ENCODE measurements at regions not wholly inside any gene's neighbourhood (a gene's known extent, or its start where the extent isn't known, plus 50 kb on each side); places are given as distances from the start of the nearest gene placed in this dataset.
"Not testable (repeated sequence)": the region's sequence is repeated elsewhere in the genome, so short reads cannot be mapped to it uniquely, and the experiment has no call there.

DNA sequence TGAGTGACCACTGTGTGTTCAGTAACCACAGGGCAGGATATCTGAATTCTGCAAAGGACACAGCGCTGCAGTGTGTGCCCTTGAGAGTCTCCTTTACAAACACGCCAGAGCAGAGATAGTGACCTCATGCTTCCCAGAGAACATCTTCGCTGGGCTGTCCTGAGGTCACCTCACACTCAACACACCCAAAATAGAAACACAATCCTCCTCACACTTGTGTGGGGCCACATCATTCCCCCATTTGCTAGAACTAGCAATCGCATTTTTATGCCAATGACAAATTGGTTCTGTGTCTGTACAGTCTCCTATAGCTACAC is 140.1 kb upstream of the NRIP1 start:
- DNase-seq: no peak

DNA sequence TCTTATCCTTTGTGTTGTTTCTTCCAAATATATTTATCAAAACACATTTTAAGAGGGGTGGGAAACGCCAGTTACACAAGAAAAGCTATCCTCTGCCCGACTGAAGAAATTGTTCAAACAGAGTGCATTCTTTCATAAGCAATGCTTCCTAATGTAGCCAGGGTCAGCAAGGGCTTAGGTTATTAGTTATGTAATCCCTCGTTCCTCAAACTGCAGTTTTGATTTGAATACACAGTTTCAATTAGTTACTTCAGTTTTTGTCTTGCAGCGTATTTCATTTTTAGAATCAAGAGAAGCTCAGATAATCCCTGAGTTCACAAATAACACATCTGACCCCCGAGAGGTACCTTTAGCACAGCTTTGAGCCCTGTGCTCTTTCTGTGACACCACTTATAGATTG is 141.7 kb upstream of the NRIP1 start:
- no peak for DNase-seq

DNA sequence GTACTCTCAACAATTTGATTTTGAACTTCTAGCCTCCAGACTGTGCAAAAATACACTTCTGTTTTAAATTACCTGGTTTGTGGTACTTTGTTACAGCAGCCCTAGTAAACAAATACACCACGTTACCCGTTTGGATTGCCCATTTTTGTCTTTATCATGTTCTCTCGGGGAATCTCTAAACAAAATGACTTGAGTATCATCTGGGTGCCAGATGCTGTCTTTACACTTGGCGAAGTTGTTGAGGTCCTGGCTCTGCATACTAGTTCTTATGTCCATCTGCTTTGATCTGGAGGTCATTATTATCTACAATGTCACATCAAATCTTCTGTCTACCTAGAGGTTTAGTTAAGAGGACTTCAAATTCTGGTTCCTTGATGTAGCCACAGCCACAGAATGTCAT is 142.4 kb upstream of the NRIP1 start:
- no peak for DNase-seq

DNA sequence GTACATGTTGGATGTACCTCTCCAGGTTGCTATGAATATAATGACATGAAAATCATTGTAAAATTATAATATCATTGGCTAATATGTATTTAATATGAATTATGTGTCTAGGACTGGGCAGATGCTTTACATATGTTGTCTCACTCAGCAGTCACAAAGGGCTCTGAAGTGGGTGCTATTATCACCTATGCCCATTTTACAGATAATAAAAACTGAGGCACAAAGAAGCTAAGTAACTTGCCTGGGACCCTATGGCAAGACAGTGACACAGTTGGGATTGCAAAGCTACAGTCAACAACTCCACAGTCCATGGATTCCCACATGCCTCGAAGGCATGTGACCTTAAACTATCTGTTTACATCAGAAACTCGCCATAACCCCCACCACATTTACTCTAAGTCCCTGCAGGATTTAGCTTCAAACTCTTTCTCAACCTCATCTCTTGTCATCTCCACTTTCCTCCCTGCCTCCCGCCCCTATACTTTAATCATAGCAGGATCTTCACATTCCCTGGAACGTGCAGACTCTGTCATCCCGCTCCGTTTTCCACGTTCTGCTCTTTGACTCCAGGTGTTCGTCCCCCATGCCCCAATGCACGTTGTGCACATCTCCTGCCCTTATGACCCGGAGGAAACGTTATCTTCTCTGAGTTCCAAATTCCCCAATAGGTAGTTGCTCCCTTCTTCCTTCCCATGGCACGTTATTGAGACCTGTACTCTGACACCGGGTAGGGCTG is 143.0 kb upstream of the NRIP1 start:
- no peak for DNase-seq

DNA sequence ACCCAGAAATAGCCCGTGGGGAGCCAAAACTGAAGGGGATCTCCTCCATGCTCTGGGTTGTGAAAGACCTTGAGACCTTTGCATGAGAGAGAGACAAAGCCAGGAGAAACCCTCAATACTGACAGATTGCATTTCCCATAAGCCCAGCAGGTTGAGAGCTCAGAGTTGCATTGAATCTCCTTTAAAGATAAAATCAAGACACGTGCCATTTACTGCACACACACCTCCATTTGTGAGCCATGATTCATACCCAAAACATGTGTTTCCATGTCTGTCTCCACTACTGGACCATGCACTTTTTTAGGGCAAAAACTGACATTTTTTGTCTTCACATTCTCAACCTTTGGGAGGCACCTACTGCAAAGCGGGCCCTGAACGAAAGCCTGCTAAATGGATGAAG is 144.0 kb upstream of the NRIP1 start:
- no peak for DNase-seq

DNA sequence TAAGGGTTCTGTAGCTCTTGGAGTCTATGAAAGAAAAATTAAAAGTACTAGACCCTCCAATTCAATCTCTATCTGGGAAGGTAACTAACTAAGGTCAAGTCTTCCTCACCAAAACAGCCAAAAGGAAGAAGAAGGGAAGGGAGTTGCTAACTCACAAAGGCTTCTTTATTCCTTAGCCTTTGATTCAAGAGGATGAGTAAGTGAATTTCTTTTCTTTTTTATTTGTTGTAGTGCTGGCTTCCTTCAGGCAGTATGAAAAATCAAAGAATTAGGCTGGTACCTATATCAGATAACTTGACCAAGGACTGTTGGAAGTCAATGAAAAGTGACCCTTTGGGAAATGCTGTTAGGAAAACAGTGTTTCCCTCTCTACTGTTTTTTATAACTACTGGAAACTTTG is 144.4 kb upstream of the NRIP1 start:
- no peak for DNase-seq

DNA sequence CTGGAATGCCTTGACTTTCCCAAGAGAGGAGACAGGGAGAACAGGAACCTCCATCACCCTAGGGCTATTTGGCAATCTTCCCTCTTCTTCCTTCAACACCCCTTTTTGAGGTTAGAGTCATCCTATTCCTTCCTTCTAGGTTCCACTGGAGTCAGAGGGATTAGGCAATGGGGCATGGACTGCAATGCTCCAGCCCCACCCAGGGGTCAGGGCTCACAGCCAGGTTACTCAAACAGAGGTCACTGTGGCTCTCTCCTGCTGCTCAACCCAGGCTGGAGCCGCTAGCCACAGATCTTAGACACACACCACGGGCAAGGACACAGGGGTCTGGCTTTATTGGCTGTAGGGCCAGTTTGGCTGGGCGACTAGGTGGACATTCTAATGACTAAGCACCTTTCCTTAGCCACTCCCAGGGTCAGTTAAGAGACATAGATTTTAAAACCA is 145.5 kb upstream of the NRIP1 start:
- DNase-seq: peak; percentile 45

DNA sequence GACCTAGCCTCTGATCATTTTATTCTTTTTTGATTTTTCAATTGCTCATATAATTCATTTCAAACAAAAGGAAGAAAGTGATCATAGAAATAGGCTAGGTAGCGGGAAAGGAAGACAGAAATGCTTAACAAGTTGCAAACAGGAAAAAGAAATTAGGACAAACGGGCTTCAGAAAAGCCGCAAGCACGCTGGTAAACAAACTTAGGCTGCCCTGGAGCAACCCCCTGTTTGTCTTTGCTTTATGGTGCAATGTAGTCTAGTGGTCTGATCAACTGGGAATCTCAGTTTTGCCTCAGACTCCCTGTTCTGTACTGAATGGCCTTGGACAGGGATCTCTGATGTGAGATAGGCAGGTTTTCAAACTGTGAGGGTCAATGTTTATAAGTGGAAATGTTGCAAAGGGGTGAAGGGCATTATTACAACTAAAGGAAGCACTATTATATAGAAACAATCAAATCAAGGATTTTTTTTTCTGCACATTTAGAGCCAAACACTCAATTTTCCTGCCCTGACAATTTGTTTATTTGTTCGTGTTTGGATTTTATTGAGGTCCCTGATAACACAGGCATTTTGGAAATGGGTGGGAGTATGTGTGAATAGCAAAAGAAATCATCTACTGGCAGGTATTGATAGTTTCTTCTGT is 146.8 kb upstream of the NRIP1 start:
- DNase-seq: no peak

DNA sequence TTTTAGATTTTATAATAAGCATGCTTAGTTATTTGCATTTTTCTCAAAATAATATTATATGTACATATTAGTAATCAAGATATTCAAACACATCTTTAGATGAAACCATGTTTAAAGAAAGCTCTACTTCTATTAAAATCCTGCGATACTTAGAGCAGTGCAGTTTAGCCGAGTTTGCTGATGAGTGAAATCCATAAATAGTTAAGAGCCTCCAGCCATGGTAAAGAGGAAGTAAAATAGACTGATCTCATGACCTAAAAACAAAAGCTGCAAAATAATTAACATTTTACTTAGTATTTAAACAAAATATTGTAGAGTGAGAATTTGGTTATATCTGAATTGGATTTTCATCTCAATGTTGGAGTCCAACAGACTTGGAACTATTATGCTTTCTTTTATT is 147.4 kb upstream of the NRIP1 start:
- no peak for DNase-seq

DNA sequence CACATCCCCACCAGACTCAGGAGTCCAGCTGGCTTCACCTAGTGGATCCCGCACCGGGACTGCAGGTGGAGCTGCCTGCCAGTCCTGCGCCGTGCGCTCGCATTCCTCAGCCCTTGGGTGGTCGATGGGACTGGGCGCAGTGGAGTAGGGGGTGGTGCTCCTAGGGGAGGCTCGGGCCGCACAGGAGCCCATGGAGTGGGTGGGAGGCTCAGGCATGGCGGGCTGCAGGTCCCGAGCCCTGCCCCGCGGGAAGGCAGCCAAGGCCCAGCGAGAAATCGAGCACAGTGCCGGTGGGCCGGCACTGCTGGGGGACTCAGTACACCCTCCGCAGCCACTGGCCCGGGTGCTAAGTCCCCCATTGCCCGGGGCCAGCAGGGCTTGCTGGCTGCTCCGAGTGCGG is 153.7 kb upstream of the NRIP1 start:
- DNase-seq: not testable (repeated sequence)

DNA sequence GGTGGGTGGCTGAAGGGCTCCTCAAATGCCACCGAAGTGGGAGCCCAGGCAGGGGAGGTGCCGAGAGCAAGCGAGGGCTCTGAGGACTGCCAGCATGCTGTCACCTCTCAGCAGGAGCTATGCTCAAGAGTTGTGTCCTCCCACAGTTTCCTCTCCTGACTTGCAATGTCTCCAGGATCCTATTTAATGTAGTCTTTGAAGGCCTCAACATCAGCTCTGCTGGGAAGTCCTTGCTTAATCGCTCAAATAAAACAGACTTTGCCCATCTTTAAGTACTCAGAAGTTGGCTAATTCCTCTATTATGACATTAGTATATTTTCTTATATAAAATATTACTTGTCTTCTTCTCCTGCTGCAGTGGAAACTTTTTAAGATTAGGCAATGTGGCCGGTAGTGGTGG is 154.2 kb upstream of the NRIP1 start:
- no peak for DNase-seq

DNA sequence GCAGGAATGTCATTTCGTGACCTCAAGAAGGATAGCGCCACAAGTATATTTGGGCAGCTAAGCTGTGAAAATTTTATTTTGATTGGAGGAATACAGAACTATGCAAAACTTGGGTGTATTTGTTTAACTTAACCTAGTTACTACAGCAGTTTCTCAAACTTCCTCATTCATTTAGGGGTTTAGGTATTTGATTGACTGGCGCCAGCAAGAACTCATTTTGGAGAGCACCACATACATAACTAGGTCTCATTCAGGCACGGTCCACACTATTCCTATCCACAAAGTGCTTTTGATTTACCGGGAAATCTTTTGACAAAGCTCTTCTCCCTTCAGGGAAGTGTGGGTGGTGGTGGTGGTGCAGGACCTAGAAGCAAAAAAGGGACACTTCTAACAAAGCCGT is 155.1 kb upstream of the NRIP1 start:
- DNase-seq: no peak

DNA sequence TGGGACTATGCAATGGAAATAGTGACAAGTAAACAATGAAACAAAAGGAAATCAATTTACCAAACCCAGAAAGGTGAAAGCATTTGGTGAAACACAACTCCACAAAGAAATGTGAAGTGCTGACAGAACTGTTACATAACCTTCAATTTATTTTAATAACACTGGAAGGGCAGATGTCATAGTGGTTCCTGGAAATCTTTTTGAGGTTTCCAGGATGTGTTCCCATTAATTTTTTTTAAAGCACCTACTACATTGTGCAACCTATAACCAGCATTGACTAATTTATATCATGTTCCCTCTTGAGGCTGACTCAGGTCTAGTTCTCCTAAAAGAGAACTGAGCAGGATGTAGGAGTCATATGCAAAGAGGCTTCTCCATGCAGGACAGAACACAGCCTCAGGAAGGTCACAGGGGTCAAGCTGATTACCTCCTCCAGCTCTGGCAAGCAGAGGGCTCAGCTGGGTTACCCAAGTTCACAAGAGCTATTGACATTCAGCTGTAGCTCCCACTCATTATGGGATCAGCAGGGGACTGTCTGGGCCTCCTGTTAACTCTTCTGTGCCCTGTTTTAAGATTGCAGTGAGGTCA is 157.1 kb upstream of the NRIP1 start:
- DNase-seq: peak; percentile 65

DNA sequence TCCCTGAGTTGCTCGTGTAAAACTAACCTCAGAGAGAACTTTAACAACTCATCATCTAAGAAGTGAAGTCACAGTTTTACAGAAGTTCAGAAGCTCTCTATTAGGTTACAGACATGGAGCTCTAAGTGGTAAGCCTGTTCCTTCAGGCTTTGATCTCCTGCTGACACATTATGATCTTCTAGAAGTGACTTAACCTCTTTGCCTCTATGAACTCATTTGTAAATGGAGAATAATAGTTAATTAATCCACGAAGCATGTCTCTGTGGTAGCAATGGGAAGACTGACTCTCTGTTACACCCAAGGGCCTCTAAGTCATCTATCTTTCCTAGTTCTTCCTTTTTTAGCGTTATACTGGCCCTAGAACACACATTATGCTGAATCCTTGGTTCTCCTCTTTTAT is 157.9 kb upstream of the NRIP1 start:
- DNase-seq: no peak

DNA sequence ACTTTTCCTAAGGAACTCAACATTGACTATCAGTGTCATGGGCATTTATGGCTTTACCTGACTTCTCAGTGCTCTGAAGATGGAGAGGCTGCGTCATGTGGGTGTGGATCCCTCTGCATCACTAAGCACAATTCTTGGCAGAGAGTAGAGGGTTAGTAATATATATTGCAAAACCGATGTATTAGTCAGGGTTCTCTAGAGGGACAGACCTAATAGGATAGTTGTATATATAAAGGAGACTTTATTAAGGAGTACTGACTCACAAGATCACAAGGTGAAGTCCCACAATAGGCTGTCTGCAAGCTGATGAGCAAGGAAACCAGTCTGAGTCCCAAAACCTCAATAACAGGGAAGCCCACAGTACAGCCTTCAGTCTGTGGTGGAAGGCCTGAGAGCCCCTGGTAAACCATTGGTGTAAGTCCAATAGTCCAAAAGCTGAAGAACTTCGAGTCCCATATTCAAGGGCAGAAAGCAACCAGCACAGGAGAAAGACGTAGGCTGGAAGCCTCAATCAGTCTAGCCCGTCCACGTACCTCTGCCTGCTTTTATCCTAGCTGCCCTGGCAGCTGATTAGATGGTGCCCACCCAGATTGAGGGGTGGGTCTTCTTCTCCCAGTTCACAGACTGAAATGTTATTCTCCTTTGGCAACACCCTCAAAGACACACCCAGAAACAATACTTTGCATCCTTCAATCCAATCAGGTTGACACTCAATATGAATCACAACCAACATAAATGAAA is 159.7 kb upstream of the NRIP1 start:
- peak; percentile 43 for DNase-seq

DNA sequence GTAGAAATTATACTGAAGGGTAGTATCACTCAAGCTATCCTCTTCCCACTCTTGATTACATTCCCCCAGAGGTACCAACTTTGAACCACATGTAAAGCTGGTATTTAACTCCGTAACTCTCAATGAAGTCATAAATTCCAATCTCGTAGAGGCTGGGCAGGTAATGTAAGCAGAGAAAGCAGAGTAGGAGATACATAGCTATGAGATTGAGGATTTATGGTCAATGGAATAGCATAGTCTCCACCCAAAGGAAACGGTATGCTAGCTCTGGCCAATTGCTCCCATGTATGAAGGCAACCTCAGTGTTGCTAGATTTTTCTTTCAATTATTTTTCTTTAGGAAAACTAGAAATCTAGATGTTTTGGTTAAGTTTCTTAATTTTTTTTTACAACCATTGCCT is 163.1 kb upstream of the NRIP1 start:
- no peak for DNase-seq

DNA sequence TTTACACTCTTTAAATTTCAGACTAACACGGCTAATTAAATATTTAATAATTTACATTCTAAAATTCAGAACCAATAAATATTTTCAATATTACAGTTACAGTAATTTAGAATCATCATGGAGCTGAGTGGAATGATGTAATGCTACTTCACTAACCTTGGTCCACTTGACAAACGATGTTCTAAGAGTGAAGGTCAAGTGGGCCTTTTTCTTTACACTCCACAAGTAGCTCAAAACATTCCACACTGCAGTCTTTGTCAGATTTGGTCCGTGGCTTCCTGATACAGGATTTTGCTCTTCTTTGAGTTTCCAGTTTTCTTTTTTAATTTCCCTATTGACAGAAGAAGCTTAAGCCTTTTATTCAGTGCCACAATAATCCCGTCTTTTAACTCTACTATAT is 164.6 kb upstream of the NRIP1 start:
- DNase-seq: no peak

DNA sequence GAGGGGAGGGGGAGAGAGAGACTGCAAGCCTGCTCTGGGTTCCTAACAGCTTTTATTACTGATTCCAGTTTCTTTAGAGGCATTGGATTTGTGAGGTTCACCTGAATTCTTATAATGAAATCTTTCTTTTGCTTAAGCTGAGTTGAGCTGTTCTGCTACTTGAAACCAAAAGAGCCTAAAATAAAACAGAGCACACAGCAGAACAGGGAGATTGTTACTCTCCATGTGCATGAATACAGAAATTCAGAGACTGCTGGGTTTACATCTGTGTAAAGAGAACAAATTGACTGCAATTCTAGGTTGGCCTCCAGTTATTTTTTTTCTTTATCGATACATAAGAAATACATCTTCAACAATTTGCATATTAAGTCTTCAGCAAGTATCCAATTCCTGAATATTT is 168.8 kb upstream of the NRIP1 start:
- DNase-seq: no peak

DNA sequence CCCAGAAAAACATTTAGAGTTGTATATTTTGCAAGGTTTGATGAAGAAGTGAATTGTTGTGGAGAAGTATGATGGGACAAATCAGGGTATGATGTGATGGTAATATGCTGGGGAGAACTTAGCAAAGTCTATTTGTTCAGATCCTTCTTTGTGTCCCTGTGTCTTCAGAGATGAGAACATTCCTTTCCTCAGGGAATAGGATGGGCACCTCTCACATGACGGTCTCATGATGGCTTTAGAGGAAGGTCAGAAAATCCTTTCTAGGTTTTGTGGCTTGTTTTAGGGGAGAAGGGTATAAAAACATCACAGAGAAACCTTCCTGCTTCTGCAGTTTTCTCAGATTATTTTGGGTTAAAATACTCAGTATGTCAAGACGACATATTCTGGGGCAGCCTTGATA is 171.3 kb upstream of the NRIP1 start:
- DNase-seq: no peak

DNA sequence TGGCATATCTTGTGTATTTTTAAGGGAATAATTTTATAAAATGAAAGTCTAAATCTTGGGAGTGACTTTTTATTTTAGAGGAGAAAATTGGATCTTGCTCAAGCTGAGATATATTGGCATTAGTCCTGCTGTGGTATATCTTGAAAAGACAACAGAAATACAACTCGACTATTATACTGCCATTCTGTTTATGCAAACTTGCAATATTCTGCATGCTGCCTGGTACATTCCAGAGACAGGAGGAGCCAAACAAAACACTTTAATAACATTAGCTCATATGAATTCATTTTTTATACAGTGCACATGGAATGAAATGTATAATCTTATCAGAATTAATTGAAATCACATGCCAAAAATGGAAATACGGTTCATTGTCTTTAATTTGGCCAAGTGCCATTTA is 176.0 kb upstream of the NRIP1 start:
- DNase-seq: no peak

DNA sequence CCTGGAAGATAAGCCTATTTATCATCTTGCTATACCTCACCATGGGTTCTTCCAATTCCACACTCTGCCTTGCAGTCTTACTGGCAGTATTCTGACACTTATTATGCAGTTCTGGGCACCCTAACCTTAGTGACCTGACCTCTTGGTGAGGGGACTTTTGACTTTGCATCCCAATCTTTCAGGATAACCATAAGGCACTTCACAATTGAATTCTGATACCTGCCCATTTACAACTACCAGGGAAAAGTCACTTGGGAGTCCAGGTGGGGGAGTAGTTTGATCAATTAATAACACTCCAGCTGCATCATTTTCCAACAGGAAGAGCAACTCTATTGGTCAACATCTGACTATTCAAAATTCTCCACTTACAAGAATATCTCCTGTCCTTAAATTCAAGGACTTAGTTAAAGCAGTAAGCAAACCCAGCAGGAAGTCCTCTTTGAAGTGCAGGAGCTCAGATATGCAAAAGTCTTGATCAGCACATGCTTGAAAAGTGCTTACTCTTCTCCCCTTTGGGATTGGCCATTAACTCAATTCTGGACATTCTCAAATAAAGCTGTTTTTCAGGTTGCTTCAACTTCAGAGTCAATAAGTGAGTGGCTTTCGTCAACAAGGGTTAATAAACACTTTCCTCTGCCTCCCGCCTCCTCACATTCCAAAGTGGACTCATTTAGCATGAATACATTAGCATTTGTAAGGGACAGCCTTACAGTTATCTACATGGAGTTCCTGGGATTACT is 177.4 kb upstream of the NRIP1 start:
- no peak for DNase-seq

DNA sequence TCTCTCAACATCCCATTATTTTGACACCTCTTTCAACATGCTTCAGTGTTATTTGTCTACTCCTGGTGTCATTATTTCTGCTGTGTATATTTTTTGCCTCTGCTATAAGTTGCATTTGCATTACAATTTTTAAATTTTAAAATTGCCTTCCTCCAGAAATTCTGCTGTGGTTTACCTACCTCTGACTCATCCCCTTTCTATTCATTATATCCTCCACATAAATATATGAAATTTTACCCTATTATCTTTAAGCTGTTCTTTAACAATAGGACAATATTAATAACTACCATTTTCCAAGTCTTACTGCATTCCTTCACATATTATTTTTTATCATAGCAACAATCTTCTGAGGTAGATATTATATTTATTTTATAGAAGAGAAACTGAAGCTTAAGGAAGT is 178.1 kb upstream of the NRIP1 start:
- no peak for DNase-seq

DNA sequence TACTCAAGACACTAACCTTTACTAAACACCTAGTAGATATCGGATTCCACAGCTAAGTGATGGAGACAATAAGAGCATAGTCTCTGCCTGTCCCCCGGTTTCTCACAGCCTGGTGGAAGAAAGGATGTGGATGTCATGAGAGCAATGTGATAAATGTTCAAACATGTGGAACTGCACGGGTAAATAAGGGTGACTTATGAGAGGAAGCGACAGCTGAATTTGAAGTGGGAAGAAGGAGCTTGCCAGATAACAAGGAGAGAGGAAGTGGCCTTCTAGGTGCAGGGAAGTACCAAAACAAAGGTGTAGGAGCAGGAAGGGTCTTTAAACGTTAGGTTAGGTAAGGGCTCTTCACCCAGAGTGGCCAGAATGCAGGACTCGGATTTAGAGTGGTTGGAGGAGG is 178.6 kb upstream of the NRIP1 start:
- DNase-seq: no peak
